Testis (tissue), 2 donors: ENCODE measurements at regions not wholly inside any gene's neighbourhood (a gene's known extent, or its start where the extent isn't known, plus 50 kb on each side); places are given as distances from the start of the nearest gene placed in this dataset.

Experiments used
- DNase-seq: peaks from one replicate; pipeline ENCODE4 v3.0.0-alpha.2; 2019
- H3K27ac ChIP-seq, 2 donors: fragments of 200-600 bp; sonication (generic); one replicate each; pipeline ENCODE4 v1.5.1; 2019
- H3K27me3 ChIP-seq: fragments of 200-600 bp; sonication (generic); one replicate; pipeline ENCODE4 v1.5.1; 2019
- H3K36me3 ChIP-seq: fragments of 200-600 bp; sonication (generic); one replicate; pipeline ENCODE4 v1.5.1; 2017; ENCODE audit warnings: low read depth; ENCODE audit errors: missing control alignments
- H3K4me1 ChIP-seq: fragments of 200-600 bp; sonication (generic); one replicate; pipeline ENCODE4 v1.5.1; 2019
- H3K4me3 ChIP-seq, 2 donors: fragments of 200-600 bp; sonication (generic); one replicate each; pipeline ENCODE4 v1.5.1; 2017 to 2019
- H3K9me3 ChIP-seq: fragments of 200-600 bp; sonication (generic); one replicate; pipeline ENCODE4 v1.5.1; 2017
- POLR2A ChIP-seq: fragments of 450-650 bp; IDR thresholded peaks from one replicate; pipeline ENCODE4 v1.6.1; 2017; ENCODE audit warnings: antibody characterized with exemption, mild to moderate bottlenecking, moderate library complexity
- WGBS, 2 donors: methylation state at CpG; one replicate each; pipeline ENCODE4 v1.1.5; 2018; 5-methylcytosine and 5-hydroxymethylcytosine counted together
- intact Hi-C: fragments of 100-400 bp; cut with DNase I; formaldehyde crosslinking; loops from one replicate; pipeline ENCODE4 v1.15.1; 2023; ENCODE audit warnings: low total_unique reads
- TF ChIP-seq, protein P1 (sequence below), 3 experiments: fragments of 450-650 bp in 2 of 3; fragments of 200-600 bp in 1 of 3; sonication (generic) in 1 of 3; IDR thresholded peaks; one replicate each; pipeline ENCODE4 v1.5.1; 2016 to 2019; ENCODE audit warnings: antibody characterized with exemption in 3 of 3, mild to moderate bottlenecking in 2 of 3, moderate library complexity in 1 of 3

- intact Hi-C loops: no loop called here
- no peaks in the 10 kb centered on the region for H3K4me1 ChIP-seq
- no peaks in the 10 kb centered on the region for H3K9me3 ChIP-seq
- no peak overlapping the region for H3K4me3 ChIP-seq
- TF ChIP-seq, protein P1, sequence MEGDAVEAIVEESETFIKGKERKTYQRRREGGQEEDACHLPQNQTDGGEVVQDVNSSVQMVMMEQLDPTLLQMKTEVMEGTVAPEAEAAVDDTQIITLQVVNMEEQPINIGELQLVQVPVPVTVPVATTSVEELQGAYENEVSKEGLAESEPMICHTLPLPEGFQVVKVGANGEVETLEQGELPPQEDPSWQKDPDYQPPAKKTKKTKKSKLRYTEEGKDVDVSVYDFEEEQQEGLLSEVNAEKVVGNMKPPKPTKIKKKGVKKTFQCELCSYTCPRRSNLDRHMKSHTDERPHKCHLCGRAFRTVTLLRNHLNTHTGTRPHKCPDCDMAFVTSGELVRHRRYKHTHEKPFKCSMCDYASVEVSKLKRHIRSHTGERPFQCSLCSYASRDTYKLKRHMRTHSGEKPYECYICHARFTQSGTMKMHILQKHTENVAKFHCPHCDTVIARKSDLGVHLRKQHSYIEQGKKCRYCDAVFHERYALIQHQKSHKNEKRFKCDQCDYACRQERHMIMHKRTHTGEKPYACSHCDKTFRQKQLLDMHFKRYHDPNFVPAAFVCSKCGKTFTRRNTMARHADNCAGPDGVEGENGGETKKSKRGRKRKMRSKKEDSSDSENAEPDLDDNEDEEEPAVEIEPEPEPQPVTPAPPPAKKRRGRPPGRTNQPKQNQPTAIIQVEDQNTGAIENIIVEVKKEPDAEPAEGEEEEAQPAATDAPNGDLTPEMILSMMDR (IDR thresholded peaks at IDR 0.05): no peak
- no peak for TF ChIP-seq POLR2A
- no peaks in the 10 kb centered on the region for H3K36me3 ChIP-seq
- no peak for DNase-seq
- no peak overlapping the region for H3K27ac ChIP-seq
- no peaks in the 10 kb centered on the region for H3K27me3 ChIP-seq
- WGBS, 2 donors: 43 to 45% methylated on average over 7 of the region's 7 CpGs
Observed at GRCh38 chr20:11451793-11452291, 465.9 kb upstream of the BTBD3 start.

DNA sequence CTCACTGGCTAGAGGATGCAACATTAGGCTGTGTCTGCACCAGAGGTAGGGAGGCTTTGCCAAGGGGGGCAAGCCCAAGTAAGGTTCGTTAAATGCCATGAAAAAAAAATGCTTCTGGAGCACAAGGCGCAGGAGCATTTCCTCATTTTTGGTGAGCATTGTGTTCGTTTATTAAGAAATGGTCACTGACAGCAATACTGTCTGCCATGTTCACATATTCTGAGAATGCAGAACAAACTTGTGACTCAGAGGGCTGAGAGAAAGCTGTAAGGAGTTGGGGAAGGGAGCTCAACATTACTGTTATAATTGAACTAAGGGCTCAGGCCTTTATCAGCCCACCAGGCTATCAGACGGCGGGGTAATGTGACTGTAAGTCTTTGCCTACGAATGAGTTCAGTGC is 465.4 kb upstream of the BTBD3 start:
- TF ChIP-seq POLR2A: no peak
- TF ChIP-seq, protein P1 (IDR thresholded peaks at IDR 0.05): no peak
- DNase-seq: no peak
- no peak overlapping the region for H3K4me3 ChIP-seq
- no peaks in the 10 kb centered on the region for H3K9me3 ChIP-seq
- no peak overlapping the region for H3K27ac ChIP-seq
- no peaks in the 10 kb centered on the region for H3K27me3 ChIP-seq
- no peaks in the 10 kb centered on the region for H3K36me3 ChIP-seq
- no peaks in the 10 kb centered on the region for H3K4me1 ChIP-seq
- intact Hi-C loops: no loop called here
- 73 to 79% methylated on average over 6 of the region's 6 CpGs for WGBS, 2 donors

DNA sequence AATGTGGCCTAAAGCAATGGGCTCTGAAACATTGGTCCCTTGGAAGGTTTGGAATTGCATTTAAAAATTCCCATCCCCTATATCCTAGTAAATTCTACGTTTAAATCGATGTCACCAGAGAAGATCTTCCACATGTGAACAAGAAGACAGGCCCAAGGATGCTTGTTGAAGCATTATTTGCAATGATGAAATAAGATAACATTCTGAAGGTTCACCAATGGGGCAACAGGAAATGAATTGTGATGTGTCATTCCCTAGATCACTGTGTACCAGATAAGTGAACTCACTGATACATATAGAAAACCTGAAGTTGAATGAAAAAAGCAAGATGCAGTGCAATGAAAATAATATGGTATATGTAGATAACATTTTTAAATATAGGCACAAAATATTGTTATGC is 464.3 kb upstream of the BTBD3 start:
- Histone ChIP-seq H3K36me3 (no peaks in the 10 kb centered on the region), H3K9me3 (no peaks in the 10 kb centered on the region), H3K4me3 (no peak overlapping the region), H3K27me3 (no peaks in the 10 kb centered on the region), H3K4me1 (no peaks in the 10 kb centered on the region), H3K27ac (no peak overlapping the region)
- DNase-seq: no peak
- intact Hi-C loops: no loop called here
- TF ChIP-seq, protein P1 (IDR thresholded peaks at IDR 0.05): no peak
- no peak for TF ChIP-seq POLR2A
- WGBS, 2 donors: 95 to 98% methylated on average over 2 of the region's 2 CpGs

GRCh38 chr20:11454966-11455799 is 462.5 kb upstream of the BTBD3 start:
- DNase-seq: no peak
- TF ChIP-seq POLR2A: no peak
- TF ChIP-seq, protein P1 (IDR thresholded peaks at IDR 0.05): no peak
- Histone ChIP-seq H3K4me3 (no peak overlapping the region), H3K36me3 (no peaks in the 10 kb centered on the region), H3K27ac (no peak overlapping the region), H3K4me1 (no peaks in the 10 kb centered on the region), H3K9me3 (no peaks in the 10 kb centered on the region), H3K27me3 (no peaks in the 10 kb centered on the region)
- WGBS, 2 donors: 57 to 61% methylated on average over 7 of the region's 7 CpGs
- intact Hi-C loops: no loop called here

DNA sequence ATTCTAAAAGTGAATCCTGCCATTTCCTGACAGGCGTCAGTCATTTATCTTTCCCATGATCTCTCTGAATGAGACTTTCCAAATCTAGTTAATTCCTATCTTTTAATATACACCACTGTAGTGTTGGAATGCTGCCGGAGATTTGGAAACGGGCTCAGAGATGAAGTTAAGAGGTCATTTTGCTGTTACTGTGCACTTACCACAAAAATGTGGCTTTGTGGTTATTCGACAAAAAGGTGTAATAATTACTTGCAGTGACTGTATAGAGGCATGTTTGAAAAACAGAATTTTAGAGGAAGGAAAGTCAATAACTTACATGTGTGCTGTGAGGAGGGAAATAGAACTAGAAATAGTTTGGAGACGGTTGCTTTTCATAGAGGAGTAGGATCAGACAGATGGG is 460.2 kb upstream of the BTBD3 start:
- Histone ChIP-seq H3K4me1 (no peaks in the 10 kb centered on the region), H3K27me3 (no peaks in the 10 kb centered on the region), H3K9me3 (no peaks in the 10 kb centered on the region), H3K36me3 (no peaks in the 10 kb centered on the region), H3K27ac (no peak overlapping the region), H3K4me3 (no peak overlapping the region)
- no peak for DNase-seq
- intact Hi-C loops: no loop called here
- TF ChIP-seq, protein P1 (IDR thresholded peaks at IDR 0.05): no peak
- no peak for TF ChIP-seq POLR2A
- 85 to 94% methylated on average over 5 of the region's 5 CpGs for WGBS, 2 donors
